ENCODE measurements at regions not wholly inside any gene's neighbourhood (a gene's known extent, or its start where the extent isn't known, plus 50 kb on each side); places are given as distances from the start of the nearest gene placed in this dataset. TPM values are rescaled to one million over a fixed set of nuclear protein-coding genes. Genes with fewer than 3 reads are reported as not detected.
"Not testable (repeated sequence)": the region's sequence is repeated elsewhere in the genome, so short reads cannot be mapped to it uniquely, and the experiment has no call there.

DNA sequence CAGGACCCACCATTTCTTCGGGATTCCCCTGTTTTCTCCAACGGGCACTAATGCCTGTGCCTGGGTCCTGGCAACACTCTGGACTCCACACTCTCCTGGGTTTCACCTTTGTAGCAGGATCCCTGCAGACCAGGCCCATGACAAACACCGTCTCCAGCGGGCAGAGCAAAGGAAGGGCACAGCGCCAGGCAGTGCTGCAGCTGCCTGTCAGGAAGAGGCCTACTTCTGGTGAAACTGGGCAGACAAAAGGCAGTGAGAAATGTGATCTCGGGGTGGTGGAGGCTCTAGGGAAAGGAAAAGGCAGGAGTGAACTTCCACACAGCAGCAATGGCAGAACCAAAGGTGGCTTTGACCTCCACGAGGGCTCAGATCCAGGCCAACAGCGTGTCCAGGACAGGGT is 165.3 kb downstream of the OR4F15 start:
- POLR2A ChIA-PET; intact Hi-C loops (cut with micrococcal nuclease; ENCODE audit: unreplicated experiment); H3K36me3 ChIP-seq (ENCODE audit: control insufficient read depth, insufficient read depth, low read length); H3K9me3 ChIP-seq; H3K4me1 Mint-ChIP-seq (ENCODE audit: low read depth, unreplicated experiment); CTCF ChIA-PET; H3K4me3 Mint-ChIP-seq (ENCODE audit: unreplicated experiment); H3K36me3 Mint-ChIP-seq (ENCODE audit: insufficient read depth, unreplicated experiment); H3K4me1 ChIP-seq; H3K27me3 Mint-ChIP-seq (ENCODE audit: insufficient read depth, unreplicated experiment); H3K4me3 ChIP-seq (ENCODE audit: low read depth, low read length); H3K9me3 Mint-ChIP-seq (ENCODE audit: unreplicated experiment); H3K27me3 ChIP-seq (replicated peaks; ENCODE audit: control insufficient read depth, insufficient read depth, low read length); H3K27ac Mint-ChIP-seq (ENCODE audit: unreplicated experiment); DNase-seq; BruUV-seq (replicated peaks): not testable (repeated sequence)

DNA sequence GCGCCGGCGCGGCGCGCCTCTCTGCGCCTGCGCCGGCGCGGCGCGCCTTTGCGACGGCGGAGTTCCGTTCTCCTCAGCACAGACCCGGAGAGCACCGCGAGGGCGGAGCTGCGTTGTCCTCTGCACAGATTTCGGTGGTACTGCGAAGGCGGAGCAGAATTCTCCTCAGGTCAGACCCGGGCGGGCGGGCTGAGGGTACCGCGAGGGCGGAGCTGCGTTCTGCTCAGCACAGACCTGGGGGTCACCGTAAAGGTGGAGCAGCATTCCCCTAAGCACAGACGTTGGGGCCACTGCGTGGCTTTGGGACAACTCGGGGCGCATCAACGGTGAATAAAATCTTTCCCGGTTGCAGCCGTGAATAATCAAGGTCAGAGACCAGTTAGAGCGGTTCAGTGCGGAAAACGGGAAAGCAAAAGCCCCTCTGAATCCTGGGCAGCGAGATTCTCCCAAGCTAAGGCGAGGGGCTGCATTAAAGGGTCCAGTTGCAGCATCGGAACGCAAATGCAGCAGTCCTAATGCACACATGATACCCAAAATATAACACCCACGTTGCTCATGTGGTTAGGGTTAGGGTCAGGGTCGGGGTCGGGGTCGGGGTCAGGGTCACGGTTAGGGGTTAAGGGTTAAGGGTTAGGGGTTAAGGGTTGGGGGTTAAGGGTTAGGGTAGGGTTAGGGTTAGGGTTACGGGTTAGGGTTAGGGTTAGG is 168.4 kb downstream of the OR4F15 start:
- H3K36me3 ChIP-seq (ENCODE audit: control insufficient read depth, insufficient read depth, low read length); H3K27me3 ChIP-seq (replicated peaks; ENCODE audit: control insufficient read depth, insufficient read depth, low read length); H3K36me3 Mint-ChIP-seq (ENCODE audit: insufficient read depth, unreplicated experiment); POLR2A ChIA-PET; H3K4me1 ChIP-seq; BruUV-seq (replicated peaks); intact Hi-C loops (cut with micrococcal nuclease; ENCODE audit: unreplicated experiment); H3K27ac Mint-ChIP-seq (ENCODE audit: unreplicated experiment); CTCF ChIA-PET; H3K4me3 Mint-ChIP-seq (ENCODE audit: unreplicated experiment); H3K4me1 Mint-ChIP-seq (ENCODE audit: low read depth, unreplicated experiment); H3K9me3 ChIP-seq; H3K27me3 Mint-ChIP-seq (ENCODE audit: insufficient read depth, unreplicated experiment); H3K9me3 Mint-ChIP-seq (ENCODE audit: unreplicated experiment); H3K4me3 ChIP-seq (ENCODE audit: low read depth, low read length); DNase-seq: not testable (repeated sequence)

Small RNA genes lying in the stretch of these regions (microRNA-seq; reads per million reads assigned to microRNA genes)
- gene MIR1302-10, result not detected
- gene MIR6859-3, result not detected

Measured in Caco-2 (cell line).